Stomach (tissue), 4 donors: ENCODE measurements at regions not wholly inside any gene's neighbourhood (a gene's known extent, or its start where the extent isn't known, plus 50 kb on each side); places are given as distances from the start of the nearest gene placed in this dataset.
"Not testable (repeated sequence)": the region's sequence is repeated elsewhere in the genome, so short reads cannot be mapped to it uniquely, and the experiment has no call there.

Experiments
- CTCF ChIP-seq, 7 experiments: fragments of 450-650 bp in 4 of 7; fragments of 200-600 bp in 3 of 7; sonication (generic) in 3 of 7; IDR thresholded peaks; one replicate each; pipeline ENCODE4 v1.5.1; 2016 to 2019; ENCODE audit warnings: antibody characterized with exemption in 7 of 7, control low read depth in 2 of 7, mild to moderate bottlenecking in 1 of 7
- EP300 ChIP-seq: sonication (generic); formaldehyde crosslinking; IDR thresholded peaks from one replicate; pipeline ENCODE4 v1.6.1; 2017; ENCODE audit warnings: antibody characterized with exemption
- POLR2A ChIP-seq, 4 donors: fragments of 450-650 bp; IDR thresholded peaks; one replicate each; pipeline ENCODE4 v1.6.1; 2016; ENCODE audit warnings: antibody characterized with exemption in 4 of 4, control low read depth in 2 of 4, mild to moderate bottlenecking in 1 of 4, moderate library complexity in 1 of 4

GRCh38 chrX:87465757-87466156, 51.8 kb upstream of the KLHL4 start:
- TF ChIP-seq CTCF (IDR thresholded peaks at IDR 0.05); POLR2A (IDR thresholded peaks at IDR 0.05); EP300: not testable (repeated sequence)
